ENCODE measurements at regions not wholly inside any gene's neighbourhood (a gene's known extent, or its start where the extent isn't known, plus 50 kb on each side); places are given as distances from the start of the nearest gene placed in this dataset.

GRCh38 chr3:82054849-82055248 is 293.4 kb upstream of the GBE1 start:
- TF ChIP-seq GATA3 (IDR thresholded peaks at IDR 0.05; ENCODE audit: low read depth, low read length): no peak
- no peak for TF ChIP-seq GATA2 (IDR thresholded peaks at IDR 0.05; ENCODE audit: low read depth, low read length)
